GM13977 (cell line): ENCODE measurements at regions not wholly inside any gene's neighbourhood (a gene's known extent, or its start where the extent isn't known, plus 50 kb on each side); places are given as distances from the start of the nearest gene placed in this dataset.

Source experiments
- DNase-seq: peaks from one replicate; pipeline ENCODE4 v3.0.0; 2012; ENCODE audit warnings: low spot score
- CTCF ChIP-seq: IDR thresholded peaks from 2 replicates; pipeline ENCODE4 v1.5.1; 2012; ENCODE audit warnings: mild to moderate bottlenecking, control low read depth; ENCODE audit not compliant: insufficient read depth; ENCODE audit errors: extremely low read depth, missing control alignments
- in situ Hi-C: fragments of 300-500 bp; cut with MboI; formaldehyde crosslinking; loops from one replicate; pipeline ENCODE4 v1.12.0; 2022; ENCODE audit warnings: low sequenced_read_pairs, low pct_unique_long_range_greater_than_20kb, mixed read lengths, inconsistent platforms; ENCODE audit not compliant: unreplicated experiment

- in situ Hi-C loops: no loop called here
- peak; percentile 2 for DNase-seq
- TF ChIP-seq CTCF: no peak
Observed at GRCh38 chr7:39880556-39880955, 69.5 kb upstream of the CDK13 start.

DNA sequence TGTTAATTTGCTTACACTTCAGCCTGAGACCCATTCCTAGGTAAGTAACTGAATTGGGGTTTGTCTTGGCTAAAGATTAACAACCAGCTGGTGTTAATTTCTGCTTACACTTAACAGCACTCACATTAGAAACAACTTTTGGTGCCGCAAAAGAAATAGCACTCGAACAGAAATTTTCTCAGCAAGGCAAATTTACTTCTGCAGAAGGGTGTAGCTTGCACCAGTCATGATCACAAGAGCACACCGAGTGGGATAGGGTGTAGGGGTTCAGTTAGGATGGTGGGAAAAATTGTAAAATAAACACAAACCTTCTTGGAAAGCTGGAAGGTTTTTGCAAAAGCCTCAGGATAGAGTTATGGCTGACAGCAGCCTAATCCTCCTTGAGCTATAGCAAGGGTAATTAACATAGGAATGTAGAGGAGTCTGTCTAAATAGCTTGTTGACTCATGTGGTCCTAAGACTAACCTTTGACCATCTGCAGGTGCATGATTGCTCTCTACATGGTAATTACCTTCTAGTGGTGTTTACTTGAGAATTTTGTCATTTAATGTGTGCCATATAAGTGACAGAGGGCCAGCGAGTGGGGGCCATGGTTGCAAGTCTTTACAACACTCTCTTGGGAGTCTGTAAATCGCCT is 67.8 kb upstream of the CDK13 start:
- no peak for DNase-seq

GRCh38 chr7:39883812-39884390 is 66.2 kb upstream of the CDK13 start:
- no peak for TF ChIP-seq CTCF

More for the DNA sequence above, 67.8 kb upstream of the CDK13 start:
- in situ Hi-C loops: no loop called here
- TF ChIP-seq CTCF: no peak

GRCh38 chr7:39888171-39888853 is 61.7 kb upstream of the CDK13 start:
- no peak for DNase-seq
- TF ChIP-seq CTCF: no peak
- in situ Hi-C loops: no loop called here

More at GRCh38 chr7:39883812-39884390, 66.2 kb upstream of the CDK13 start:
- in situ Hi-C loops: no loop called here
- no peak for DNase-seq

GRCh38 chr7:39890411-39890810 is 59.6 kb upstream of the CDK13 start:
- in situ Hi-C loops: loop anchor here (10.0 kb wide), 1 partner anchor 164 kb away; no protein-coding TSS in a partner anchor
- no peak for TF ChIP-seq CTCF
- no peak for DNase-seq

- no peak for TF ChIP-seq CTCF
- no peak for DNase-seq
- in situ Hi-C loops: loop anchor here (10.0 kb wide), 1 partner anchor 163 kb away; no protein-coding TSS in a partner anchor
Observed at GRCh38 chr7:39891894-39892293, 58.2 kb upstream of the CDK13 start.
